Stimulated activated naive CD8-positive, alpha-beta T cell treated with anti-CD3 and anti-CD28 coated beads, Interleukin-15, amount 100 ng/mL, for 72 hours (primary cell): ENCODE measurements at regions not wholly inside any gene's neighbourhood (a gene's known extent, or its start where the extent isn't known, plus 50 kb on each side); places are given as distances from the start of the nearest gene placed in this dataset.

Experiments
- ATAC-seq: fragments of 150-1000 bp; cut with Tn5 transposase; 2 replicates; pipeline ENCODE4 v1.10.0; 2021; ENCODE audit warnings: mild to moderate bottlenecking, moderate library complexity
- DNase-seq, 2 donors: peaks; one replicate each; pipeline ENCODE4 v3.0.0; 2021 to 2022
- H3K27ac Mint-ChIP-seq, 2 donors: one replicate each; pipeline ENCODE4 v1.8.0; 2022; ENCODE audit warnings: mild to moderate bottlenecking in 2 of 2, mixed read lengths in 2 of 2, moderate library complexity in 2 of 2
- H3K27me3 Mint-ChIP-seq: one replicate; pipeline ENCODE4 v1.8.0; 2022; ENCODE audit warnings: mixed read lengths
- H3K4me1 Mint-ChIP-seq: one replicate; pipeline ENCODE4 v1.8.0; 2022; ENCODE audit warnings: mild to moderate bottlenecking, mixed read lengths
- H3K4me3 Mint-ChIP-seq, 2 donors: one replicate each; pipeline ENCODE4 v1.8.0; 2022; ENCODE audit warnings: mild to moderate bottlenecking in 2 of 2, mixed read lengths in 2 of 2, moderate library complexity in 1 of 2
- H3K9me3 Mint-ChIP-seq, 2 donors: one replicate each; pipeline ENCODE4 v1.8.0; 2022; ENCODE audit warnings: mixed read lengths in 2 of 2

DNA sequence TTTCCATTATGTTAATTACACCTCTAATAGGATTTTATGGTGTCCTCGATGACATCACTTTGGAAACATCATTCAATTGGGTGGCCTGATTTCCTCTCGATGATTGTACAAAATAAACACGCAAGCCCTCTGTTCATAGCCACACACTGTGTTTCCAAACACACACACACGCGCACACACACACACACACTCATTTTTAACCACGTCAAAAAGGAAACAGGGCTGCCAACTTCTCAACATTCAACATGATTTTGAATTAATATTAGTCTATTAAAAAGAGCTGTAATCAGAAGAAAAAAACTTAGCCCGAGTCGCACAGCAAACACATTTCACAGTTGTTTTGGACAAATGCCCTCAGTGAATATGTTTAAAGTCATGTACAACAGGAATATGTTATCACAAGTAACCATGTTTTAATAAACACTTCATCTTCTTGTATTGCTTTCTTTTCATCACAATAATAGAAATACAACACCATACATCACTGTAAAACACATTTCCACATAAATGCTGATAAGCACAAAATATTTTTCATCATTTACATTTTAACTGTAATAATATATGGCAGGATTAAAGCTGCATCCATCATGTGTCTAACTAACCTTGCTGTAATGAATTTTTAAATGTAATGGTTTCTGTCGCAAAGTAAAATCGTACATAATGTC lies 219.1 kb upstream of the IRX3 start:
- Mint-ChIP-seq H3K27me3 (peaks cover 45% of the 10 kb centered on the region), H3K9me3 (no peaks in the 10 kb centered on the region), H3K4me3 (no peak overlapping the region), H3K4me1 (no peaks in the 10 kb centered on the region), H3K27ac (no peak overlapping the region)
- ATAC-seq (no peak), DNase-seq (no peak)

DNA sequence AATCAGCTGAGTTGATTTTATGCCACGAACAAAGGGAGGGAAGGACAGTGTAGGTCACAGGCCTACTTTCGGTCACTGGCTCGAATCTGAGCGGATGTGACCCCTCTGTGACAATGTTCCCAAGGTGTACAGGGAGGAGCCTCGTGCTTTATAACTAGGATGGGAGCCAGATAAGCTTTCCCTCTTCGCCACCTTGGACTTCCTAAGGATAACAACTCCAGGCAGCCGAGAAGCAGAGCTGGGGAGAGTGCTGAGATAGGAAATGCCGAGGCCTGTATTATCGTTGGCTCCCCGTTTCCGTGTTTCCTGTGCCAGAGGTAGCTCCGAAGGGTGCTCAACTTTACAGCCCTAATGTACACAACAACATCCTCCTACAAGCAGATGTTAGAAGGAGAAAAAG lies 217.8 kb upstream of the IRX3 start:
- Mint-ChIP-seq H3K27ac (no peak overlapping the region), H3K4me3 (no peak overlapping the region), H3K9me3 (no peaks in the 10 kb centered on the region), H3K4me1 (no peaks in the 10 kb centered on the region), H3K27me3 (peaks cover 46% of the 10 kb centered on the region)
- no peak for DNase-seq
- ATAC-seq = no peak

DNA sequence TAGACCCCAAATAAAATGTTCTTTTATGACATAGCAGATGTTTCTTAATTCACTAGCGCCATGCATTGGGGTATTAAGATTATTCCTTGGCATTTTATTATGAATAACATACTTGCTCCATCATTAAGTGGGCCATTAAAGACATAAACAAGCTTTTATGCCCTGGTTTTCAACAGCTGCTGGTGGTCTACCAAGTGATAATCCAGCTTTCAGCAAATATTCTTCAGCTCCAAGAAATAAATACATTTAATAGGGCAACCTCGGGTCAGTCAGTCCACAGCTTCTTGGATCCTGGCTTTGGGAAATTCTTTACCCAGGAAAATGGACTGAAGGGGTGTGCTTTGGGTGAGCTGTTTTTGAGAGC lies 217.3 kb upstream of the IRX3 start:
- ATAC-seq = no peak
- H3K27ac Mint-ChIP-seq = no peak overlapping the region
- no peak for DNase-seq
- no peaks in the 10 kb centered on the region for H3K9me3 Mint-ChIP-seq
- H3K4me1 Mint-ChIP-seq = no peaks in the 10 kb centered on the region
- H3K27me3 Mint-ChIP-seq = peaks cover 46% of the 10 kb centered on the region
- no peak overlapping the region for H3K4me3 Mint-ChIP-seq

GRCh38 chr16:54503011-54503855 lies 216.6 kb upstream of the IRX3 start:
- H3K9me3 Mint-ChIP-seq = peaks cover 2 to 4% of the 10 kb centered on the region in 2 donors
- H3K4me3 Mint-ChIP-seq = no peak overlapping the region
- DNase-seq (no peak), ATAC-seq (no peak)
- H3K4me1 Mint-ChIP-seq = no peaks in the 10 kb centered on the region
- H3K27me3 Mint-ChIP-seq = peaks cover 46% of the 10 kb centered on the region
- H3K27ac Mint-ChIP-seq = no peak overlapping the region

GRCh38 chr16:54501797-54502196 lies 215.2 kb upstream of the IRX3 start:
- no peak overlapping the region for H3K27ac Mint-ChIP-seq
- peaks cover 42% of the 10 kb centered on the region for H3K27me3 Mint-ChIP-seq
- no peaks in the 10 kb centered on the region for H3K4me1 Mint-ChIP-seq
- H3K4me3 Mint-ChIP-seq = no peak overlapping the region
- peaks cover 6 to 8% of the 10 kb centered on the region in 2 donors for H3K9me3 Mint-ChIP-seq
- DNase-seq = no peak
- ATAC-seq = no peak

GRCh38 chr16:54493594-54493993 lies 207.0 kb upstream of the IRX3 start:
- H3K4me3 Mint-ChIP-seq = no peak overlapping the region
- DNase-seq (no peak), ATAC-seq (no peak)
- H3K27ac Mint-ChIP-seq = no peak overlapping the region
- no peaks in the 10 kb centered on the region for H3K4me1 Mint-ChIP-seq
- peaks cover 22% of the 10 kb centered on the region for H3K27me3 Mint-ChIP-seq
- H3K9me3 Mint-ChIP-seq = peaks cover 6 to 8% of the 10 kb centered on the region in 2 donors

DNA sequence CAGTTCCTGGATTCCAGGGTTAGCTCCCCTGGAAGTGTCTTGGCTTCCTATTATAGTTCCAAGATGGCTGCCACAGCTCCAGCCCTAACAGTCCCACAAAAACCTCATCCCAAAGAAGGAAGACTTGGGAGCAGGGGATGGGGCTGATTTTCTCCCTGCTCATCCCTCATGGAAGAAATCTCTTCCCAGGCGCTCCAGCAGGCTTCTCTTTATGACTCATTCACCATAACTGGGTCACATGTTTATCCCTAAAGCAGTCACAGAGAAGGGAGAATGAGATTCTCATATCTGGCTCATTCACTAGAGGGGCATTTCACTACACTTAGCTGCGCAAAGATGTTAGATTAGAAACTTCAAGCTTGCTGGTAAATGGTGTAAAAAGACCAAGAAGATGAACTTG lies 206.5 kb upstream of the IRX3 start:
- no peak for DNase-seq
- Mint-ChIP-seq H3K27ac (no peak overlapping the region), H3K9me3 (peaks cover 2 to 3% of the 10 kb centered on the region in 2 donors), H3K4me1 (no peaks in the 10 kb centered on the region), H3K27me3 (peaks cover 22% of the 10 kb centered on the region), H3K4me3 (no peak overlapping the region)
- ATAC-seq = no peak

- Mint-ChIP-seq H3K4me3 (no peak overlapping the region), H3K9me3 (no peaks in the 10 kb centered on the region), H3K4me1 (no peaks in the 10 kb centered on the region), H3K27ac (no peak overlapping the region), H3K27me3 (peaks cover 14% of the 10 kb centered on the region)
- ATAC-seq = no peak
- DNase-seq = no peak
Measured at GRCh38 chr16:54490112-54490488, 203.5 kb upstream of the IRX3 start.

- Mint-ChIP-seq H3K27me3 (peaks cover 16% of the 10 kb centered on the region), H3K4me1 (no peaks in the 10 kb centered on the region), H3K27ac (no peak overlapping the region), H3K9me3 (no peaks in the 10 kb centered on the region), H3K4me3 (no peak overlapping the region)
- no peak for ATAC-seq
- no peak for DNase-seq
Measured at GRCh38 chr16:54489225-54490111, 202.9 kb upstream of the IRX3 start.

DNA sequence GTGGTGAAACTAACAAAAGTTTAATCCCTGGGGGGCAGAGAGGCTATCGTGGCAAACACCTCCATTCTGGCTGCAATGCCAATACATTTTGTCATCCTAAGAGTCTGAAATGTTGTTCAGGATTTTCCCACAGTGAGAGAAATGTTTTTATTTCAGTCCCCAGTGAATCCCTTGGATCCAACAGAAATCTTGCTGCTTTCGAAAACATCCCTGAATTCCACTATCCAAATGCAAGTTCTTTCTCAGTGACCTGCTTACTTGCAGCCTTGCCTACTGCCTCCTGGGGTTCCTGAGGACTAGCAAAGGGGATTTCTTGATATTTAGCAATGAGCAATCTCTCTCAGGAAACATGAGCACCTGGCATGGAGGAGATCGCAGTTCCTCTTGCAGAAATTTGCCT lies 202.1 kb upstream of the IRX3 start:
- Mint-ChIP-seq H3K9me3 (no peaks in the 10 kb centered on the region), H3K27ac (no peak overlapping the region), H3K27me3 (peaks cover 23% of the 10 kb centered on the region), H3K4me3 (no peak overlapping the region), H3K4me1 (no peaks in the 10 kb centered on the region)
- ATAC-seq (no peak), DNase-seq (no peak)

DNA sequence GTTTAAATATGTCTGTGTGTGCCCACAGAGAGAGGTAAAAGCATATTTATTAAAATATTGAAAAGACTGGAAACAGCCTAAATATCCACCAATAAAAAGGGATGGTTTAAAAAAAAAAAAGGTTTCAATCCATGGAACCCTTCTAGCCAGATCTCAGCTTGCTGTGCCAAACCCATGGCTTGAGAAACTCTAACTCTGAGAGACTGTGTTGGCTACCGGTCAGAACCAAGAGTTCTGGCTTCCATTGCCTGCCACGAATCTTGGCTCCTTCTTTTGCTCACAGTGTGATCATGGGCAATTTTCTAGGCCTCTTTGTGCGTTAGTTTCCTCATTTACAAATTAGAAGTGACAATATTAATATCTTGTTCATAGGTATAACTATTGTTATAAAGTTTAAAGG lies 201.3 kb upstream of the IRX3 start:
- Mint-ChIP-seq H3K4me1 (no peaks in the 10 kb centered on the region), H3K9me3 (no peaks in the 10 kb centered on the region), H3K27ac (no peak overlapping the region), H3K4me3 (no peak overlapping the region), H3K27me3 (peaks cover 23% of the 10 kb centered on the region)
- DNase-seq (no peak), ATAC-seq (no peak)

GRCh38 chr16:54484700-54485099 lies 198.1 kb upstream of the IRX3 start:
- Mint-ChIP-seq H3K27ac (no peak overlapping the region), H3K9me3 (no peaks in the 10 kb centered on the region), H3K27me3 (peaks cover 9% of the 10 kb centered on the region), H3K4me1 (no peaks in the 10 kb centered on the region), H3K4me3 (no peak overlapping the region)
- no peak for DNase-seq
- ATAC-seq = no peak

DNA sequence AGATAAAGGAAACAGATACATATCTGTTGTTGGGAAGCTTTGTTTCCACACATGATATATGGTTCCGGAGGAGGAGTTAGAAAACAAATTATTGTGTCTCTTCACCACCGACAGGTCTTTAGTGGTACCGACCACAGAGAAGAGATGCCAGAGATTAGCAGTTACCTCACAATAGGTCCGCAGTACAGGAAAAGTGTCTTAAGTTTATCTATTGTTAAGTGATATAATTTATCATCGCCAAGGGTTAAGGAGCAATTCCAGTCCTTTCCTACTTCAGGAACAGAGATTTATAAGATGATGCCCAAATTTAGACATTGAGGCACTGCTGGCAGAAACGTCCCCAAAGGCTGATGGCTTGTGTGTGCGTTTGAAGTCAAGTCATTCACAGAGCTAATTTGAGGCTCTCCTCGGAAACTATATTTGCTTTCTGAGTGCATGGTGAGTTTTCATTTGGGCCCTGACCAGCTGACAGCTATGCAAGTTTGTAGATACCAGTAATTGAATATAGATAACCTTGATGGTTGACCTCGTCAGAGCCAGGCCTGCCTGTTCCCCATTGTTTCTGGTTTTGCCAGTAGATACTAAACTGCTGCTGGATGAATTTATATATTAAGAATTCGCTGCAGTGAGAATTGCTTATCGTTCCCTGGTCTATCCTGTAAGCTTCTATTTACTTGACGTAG lies 196.4 kb upstream of the IRX3 start:
- Mint-ChIP-seq H3K4me3 (no peak overlapping the region), H3K9me3 (peaks cover 0 to 10% of the 10 kb centered on the region in 2 donors), H3K27ac (peak overlapping the region in 1 of 2 donors; percentile 61), H3K27me3 (peaks cover 9% of the 10 kb centered on the region), H3K4me1 (no peaks in the 10 kb centered on the region)
- ATAC-seq (no peak), DNase-seq (no peak)

DNA sequence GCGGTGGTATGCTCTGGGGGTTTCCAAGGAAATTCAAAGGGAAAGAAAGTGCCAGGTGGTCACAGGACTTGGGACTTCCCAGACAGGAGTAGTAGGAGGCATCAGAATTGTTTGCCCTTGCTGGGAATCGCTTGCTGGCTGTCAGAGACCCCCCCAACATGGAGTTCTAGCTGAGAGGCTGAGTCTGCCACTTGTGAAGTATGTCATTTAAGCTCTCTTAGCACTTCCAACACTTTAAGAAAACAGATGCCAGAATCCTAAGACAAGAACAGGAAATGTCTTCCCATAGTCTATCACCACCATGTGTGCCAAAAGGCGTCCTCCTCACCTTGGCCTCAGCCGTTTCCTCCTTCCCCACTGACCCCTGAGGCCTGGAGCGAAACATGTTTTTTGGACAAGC lies 193.8 kb upstream of the IRX3 start:
- ATAC-seq = no peak
- no peak overlapping the region for H3K27ac Mint-ChIP-seq
- no peak overlapping the region for H3K4me3 Mint-ChIP-seq

DNA sequence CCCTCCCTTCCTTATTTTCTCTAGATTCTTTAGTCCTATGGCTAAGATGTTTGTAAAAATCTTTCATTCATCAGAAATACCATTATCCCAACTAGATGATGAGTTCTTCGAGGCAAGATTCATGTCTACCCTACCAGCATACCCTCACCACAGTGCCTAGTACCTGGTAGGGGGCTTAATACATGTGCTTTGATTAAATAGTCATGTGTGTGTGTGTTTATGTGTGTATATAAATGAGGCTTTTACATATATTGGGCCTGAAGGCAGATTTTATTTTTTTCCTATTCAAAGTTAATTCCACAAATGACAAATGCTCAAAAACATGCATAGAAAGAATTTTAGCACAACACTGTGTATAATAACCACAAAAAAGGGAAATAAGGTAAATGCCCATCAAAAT lies 193.0 kb upstream of the IRX3 start:
- Mint-ChIP-seq H3K27ac (no peak overlapping the region), H3K4me1 (no peaks in the 10 kb centered on the region), H3K4me3 (no peak overlapping the region), H3K9me3 (peaks cover 0 to 21% of the 10 kb centered on the region in 2 donors), H3K27me3 (peaks cover 8% of the 10 kb centered on the region)
- ATAC-seq = no peak
- DNase-seq = no peak

More for the DNA sequence above, 193.8 kb upstream of the IRX3 start:
- DNase-seq = no peak
- H3K27me3 Mint-ChIP-seq = peaks cover 9% of the 10 kb centered on the region
- H3K4me1 Mint-ChIP-seq = no peaks in the 10 kb centered on the region
- peaks cover 0 to 21% of the 10 kb centered on the region in 2 donors for H3K9me3 Mint-ChIP-seq
